ENCODE measurements at regions not wholly inside any gene's neighbourhood (a gene's known extent, or its start where the extent isn't known, plus 50 kb on each side); places are given as distances from the start of the nearest gene placed in this dataset.

- Histone ChIP-seq H3K4me1 (replicated peaks; ENCODE audit: insufficient read depth) (no peaks in the 10 kb centered on the region), H3K27me3 (ENCODE audit: insufficient read depth, low read depth) (peaks cover 100% of the 10 kb centered on the region), H3F3A (ENCODE audit: insufficient read depth, low read depth) (no peaks in the 10 kb centered on the region), H3K27ac (no peak overlapping the region), H4K20me1 (ENCODE audit: insufficient read depth) (no peaks in the 10 kb centered on the region), H3K9me3 (ENCODE audit: insufficient read depth, low read depth) (no peaks in the 10 kb centered on the region), H3K79me2 (ENCODE audit: low read depth) (no peaks in the 10 kb centered on the region), H3K36me3 (ENCODE audit: low read depth) (no peaks in the 10 kb centered on the region), H2AFZ (no peak overlapping the region), H3K9me2 (ENCODE audit: insufficient read depth) (no peaks in the 10 kb centered on the region), H3K4me2 (no peak overlapping the region), H3K4me3 (no peak overlapping the region)
- intact Hi-C loops (cut with micrococcal nuclease; ENCODE audit: unreplicated experiment) = no loop called here
- TF ChIP-seq EZH2 (IDR thresholded peaks at IDR 0.05; ENCODE audit: low read depth) = no peak
- no peak for TF ChIP-seq CTCF (conservative IDR thresholded peaks at IDR 0.05)
- POLR2A ChIA-PET (ENCODE audit: unreplicated experiment) = no interaction called here
- no peak for DNase-seq
- CTCF ChIA-PET = no interaction called here
- BruUV-seq (replicated peaks) = no TSS peak
These were observed 91.6 kb downstream of the TEX29 start for GRCh38 chr13:111411919-111412650.

GRCh38 chr13:111413407-111414187, 93.2 kb downstream of the TEX29 start:
- H3K4me3 ChIP-seq = no peak overlapping the region
- POLR2A ChIA-PET (ENCODE audit: unreplicated experiment) = no interaction called here
- peaks cover 100% of the 10 kb centered on the region for H3K27me3 ChIP-seq (ENCODE audit: insufficient read depth, low read depth)
- DNase-seq = no peak
- intact Hi-C loops (cut with micrococcal nuclease; ENCODE audit: unreplicated experiment) = no loop called here
- no peaks in the 10 kb centered on the region for H3K4me1 ChIP-seq (replicated peaks; ENCODE audit: insufficient read depth)
- no peaks in the 10 kb centered on the region for H3F3A ChIP-seq (ENCODE audit: insufficient read depth, low read depth)
- no peak overlapping the region for H2AFZ ChIP-seq
- CTCF ChIA-PET = no interaction called here
- H4K20me1 ChIP-seq (ENCODE audit: insufficient read depth) = no peaks in the 10 kb centered on the region; the same call in 1 of the 2 replicates
- BruUV-seq (replicated peaks) = no TSS peak
- H3K79me2 ChIP-seq (ENCODE audit: low read depth) = no peaks in the 10 kb centered on the region
- TF ChIP-seq EZH2 (IDR thresholded peaks at IDR 0.05; ENCODE audit: low read depth) (peak; percentile 59; the same call in 1 of the 2 replicates), CTCF (conservative IDR thresholded peaks at IDR 0.05) (no peak)
- no peak overlapping the region for H3K4me2 ChIP-seq
- no peaks in the 10 kb centered on the region for H3K36me3 ChIP-seq (ENCODE audit: low read depth)
- H3K9me2 ChIP-seq (ENCODE audit: insufficient read depth) = no peaks in the 10 kb centered on the region
- no peaks in the 10 kb centered on the region for H3K9me3 ChIP-seq (ENCODE audit: insufficient read depth, low read depth)
- no peak overlapping the region for H3K27ac ChIP-seq

- TF ChIP-seq EZH2 (IDR thresholded peaks at IDR 0.05; ENCODE audit: low read depth) (no peak), CTCF (conservative IDR thresholded peaks at IDR 0.05) (no peak)
- CTCF ChIA-PET = no interaction called here
- no peaks in the 10 kb centered on the region; the same call in 1 of the 2 replicates for H4K20me1 ChIP-seq (ENCODE audit: insufficient read depth)
- intact Hi-C loops (cut with micrococcal nuclease; ENCODE audit: unreplicated experiment) = no loop called here
- DNase-seq = no peak
- no peaks in the 10 kb centered on the region for H3K9me2 ChIP-seq (ENCODE audit: insufficient read depth)
- H3K4me1 ChIP-seq (replicated peaks; ENCODE audit: insufficient read depth) = no peaks in the 10 kb centered on the region
- H3K27me3 ChIP-seq (ENCODE audit: insufficient read depth, low read depth) = peaks cover 100% of the 10 kb centered on the region
- no peak overlapping the region for H3K4me3 ChIP-seq
- H3K9me3 ChIP-seq (ENCODE audit: insufficient read depth, low read depth) = no peaks in the 10 kb centered on the region
- no peaks in the 10 kb centered on the region for H3F3A ChIP-seq (ENCODE audit: insufficient read depth, low read depth)
- H2AFZ ChIP-seq = no peak overlapping the region
- POLR2A ChIA-PET (ENCODE audit: unreplicated experiment) = no interaction called here
- H3K79me2 ChIP-seq (ENCODE audit: low read depth) = no peaks in the 10 kb centered on the region
- BruUV-seq (replicated peaks) = no TSS peak
- H3K36me3 ChIP-seq (ENCODE audit: low read depth) = no peaks in the 10 kb centered on the region
- H3K27ac ChIP-seq = no peak overlapping the region
- no peak overlapping the region for H3K4me2 ChIP-seq
These were observed 93.9 kb downstream of the TEX29 start for GRCh38 chr13:111414341-111414740.

Data from PC-9 (cell line).